ENCODE measurements at regions not wholly inside any gene's neighbourhood (a gene's known extent, or its start where the extent isn't known, plus 50 kb on each side); places are given as distances from the start of the nearest gene placed in this dataset.

GRCh38 chr17:63370696-63371095 lies 75.4 kb downstream of the CYB561 start:
- TF ChIP-seq SUZ12 (IDR thresholded peaks at IDR 0.05; ENCODE audit: extremely low read depth, insufficient read depth, insufficient read length) (no peak), YY1 (IDR thresholded peaks at IDR 0.05; ENCODE audit: insufficient read depth, insufficient read length) (no peak)

Measured in NT2/D1 (cell line).